ENCODE measurements at regions not wholly inside any gene's neighbourhood (a gene's known extent, or its start where the extent isn't known, plus 50 kb on each side); places are given as distances from the start of the nearest gene placed in this dataset.

DNA sequence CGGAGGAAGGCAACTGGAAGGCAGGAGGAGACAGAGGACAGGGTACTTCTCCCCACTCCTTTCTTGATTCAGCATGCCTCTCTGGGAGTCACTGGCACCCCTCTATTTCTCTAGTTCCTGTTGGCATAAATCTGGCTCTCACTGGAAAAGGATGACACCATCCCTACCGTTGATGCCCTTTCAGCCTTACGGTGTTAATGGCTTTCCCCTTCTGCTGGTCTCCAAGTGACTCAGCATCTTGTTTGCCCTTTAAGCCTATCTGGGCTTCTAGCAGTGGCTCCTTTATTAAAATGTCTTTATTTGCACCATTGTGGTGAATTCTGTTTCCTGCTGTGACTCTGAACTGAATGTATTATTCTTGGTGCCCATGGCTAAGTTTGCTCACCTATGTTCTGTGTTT lies 227.3 kb upstream of the GLRA1 start:
- Histone ChIP-seq H3K4me3 (replicated peaks in 1 of 3) (no peak overlapping the region), H3K4me1 (no peaks in the 10 kb centered on the region), H3K27ac (no peak overlapping the region), H3K36me3 (no peaks in the 10 kb centered on the region), H3K9me3 (no peaks in the 10 kb centered on the region), H3K27me3 (no peaks in the 10 kb centered on the region)
- TF ChIP-seq, protein P1, sequence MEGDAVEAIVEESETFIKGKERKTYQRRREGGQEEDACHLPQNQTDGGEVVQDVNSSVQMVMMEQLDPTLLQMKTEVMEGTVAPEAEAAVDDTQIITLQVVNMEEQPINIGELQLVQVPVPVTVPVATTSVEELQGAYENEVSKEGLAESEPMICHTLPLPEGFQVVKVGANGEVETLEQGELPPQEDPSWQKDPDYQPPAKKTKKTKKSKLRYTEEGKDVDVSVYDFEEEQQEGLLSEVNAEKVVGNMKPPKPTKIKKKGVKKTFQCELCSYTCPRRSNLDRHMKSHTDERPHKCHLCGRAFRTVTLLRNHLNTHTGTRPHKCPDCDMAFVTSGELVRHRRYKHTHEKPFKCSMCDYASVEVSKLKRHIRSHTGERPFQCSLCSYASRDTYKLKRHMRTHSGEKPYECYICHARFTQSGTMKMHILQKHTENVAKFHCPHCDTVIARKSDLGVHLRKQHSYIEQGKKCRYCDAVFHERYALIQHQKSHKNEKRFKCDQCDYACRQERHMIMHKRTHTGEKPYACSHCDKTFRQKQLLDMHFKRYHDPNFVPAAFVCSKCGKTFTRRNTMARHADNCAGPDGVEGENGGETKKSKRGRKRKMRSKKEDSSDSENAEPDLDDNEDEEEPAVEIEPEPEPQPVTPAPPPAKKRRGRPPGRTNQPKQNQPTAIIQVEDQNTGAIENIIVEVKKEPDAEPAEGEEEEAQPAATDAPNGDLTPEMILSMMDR (IDR thresholded peaks at IDR 0.05) = no peak
- no peak for TF ChIP-seq POLR2A (IDR thresholded peaks at IDR 0.05)
- intact Hi-C loops (cut with DNase I) = no loop called here
- WGBS, 2 donors = 87 to 93% methylated on average over 3 of the region's 3 CpGs
- no peak for DNase-seq

DNA sequence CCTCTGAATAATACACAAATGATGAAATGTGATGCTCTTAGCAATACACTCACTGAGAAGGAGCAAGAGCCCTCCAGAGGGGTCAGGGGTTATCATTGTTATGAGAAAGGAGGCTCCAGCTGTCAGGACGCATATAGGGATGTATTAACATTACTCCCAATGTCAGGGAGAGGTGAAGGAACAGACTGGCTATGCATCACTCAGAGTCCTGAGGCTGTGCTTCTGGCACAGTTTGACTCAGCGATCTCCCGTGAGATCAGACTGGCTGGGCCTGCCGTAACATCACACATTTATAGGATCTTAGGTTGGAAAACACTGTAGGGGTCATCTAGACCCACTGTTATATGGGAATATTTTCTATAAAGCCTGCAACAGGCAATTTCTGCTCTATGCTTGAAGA lies 226.5 kb upstream of the GLRA1 start:
- no peak for TF ChIP-seq POLR2A (IDR thresholded peaks at IDR 0.05)
- TF ChIP-seq, protein P1 (IDR thresholded peaks at IDR 0.05) = no peak
- Histone ChIP-seq H3K4me1 (no peaks in the 10 kb centered on the region), H3K27ac (no peak overlapping the region), H3K9me3 (no peaks in the 10 kb centered on the region), H3K36me3 (no peaks in the 10 kb centered on the region), H3K4me3 (replicated peaks in 1 of 3) (no peak overlapping the region), H3K27me3 (no peaks in the 10 kb centered on the region)
- DNase-seq = no peak
- WGBS, 2 donors = 72% methylated on average over 4 of the region's 4 CpGs
- intact Hi-C loops (cut with DNase I) = no loop called here

DNA sequence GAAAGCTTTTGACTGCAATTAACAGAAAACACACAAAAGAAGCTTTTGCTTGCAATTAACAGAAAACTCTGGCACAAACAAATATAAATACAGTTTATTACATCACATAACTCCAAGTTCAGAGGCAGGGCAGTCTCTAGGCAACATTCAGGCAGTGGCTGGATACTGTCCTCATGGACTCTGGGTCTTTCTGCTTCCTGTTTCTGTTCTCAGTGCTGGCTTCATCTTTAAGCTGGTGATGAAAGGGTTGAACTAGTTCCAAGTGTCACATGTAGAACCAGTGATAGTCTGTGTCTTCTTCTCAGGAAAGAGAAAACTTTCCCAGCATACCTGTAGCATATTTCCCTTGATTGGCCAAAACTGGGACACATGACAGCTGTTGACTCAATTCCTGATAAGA lies 222.6 kb upstream of the GLRA1 start:
- no peaks in the 10 kb centered on the region for H3K4me1 ChIP-seq
- H3K9me3 ChIP-seq = no peaks in the 10 kb centered on the region
- no peaks in the 10 kb centered on the region for H3K36me3 ChIP-seq
- no peak for DNase-seq
- intact Hi-C loops (cut with DNase I) = loop anchor here (10.0 kb wide), 2 partner anchors 222 to 358 kb away; partner anchors contain the start of gene GLRA1
- no peaks in the 10 kb centered on the region for H3K27me3 ChIP-seq
- no peak overlapping the region for H3K27ac ChIP-seq
- TF ChIP-seq, protein P1 (IDR thresholded peaks at IDR 0.05) = no peak
- TF ChIP-seq POLR2A (IDR thresholded peaks at IDR 0.05) = no peak
- H3K4me3 ChIP-seq (replicated peaks in 1 of 3) = no peak overlapping the region

DNA sequence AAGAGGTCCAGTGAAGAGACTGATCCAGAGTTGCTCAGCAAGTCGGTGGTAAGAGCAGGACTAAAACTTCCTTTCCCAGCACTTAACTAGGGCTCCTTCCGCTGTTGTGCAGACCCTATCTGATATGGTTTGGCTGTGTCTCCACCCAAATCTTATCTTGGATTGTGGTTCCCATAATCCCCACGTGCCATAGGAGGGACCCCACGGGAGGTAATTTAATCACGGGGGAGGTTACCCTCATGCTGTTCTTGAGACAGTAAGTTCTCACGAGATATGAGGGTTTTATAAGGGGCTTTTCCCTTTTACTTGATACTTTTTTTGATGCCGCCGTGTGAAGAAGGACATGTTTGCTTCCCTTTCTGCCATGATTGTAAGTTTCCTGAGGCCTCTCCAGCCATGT lies 221.9 kb upstream of the GLRA1 start:
- intact Hi-C loops (cut with DNase I) = loop anchor here (10.0 kb wide), 2 partner anchors 222 to 358 kb away; partner anchors contain the start of gene GLRA1
- no peaks in the 10 kb centered on the region for H3K9me3 ChIP-seq
- H3K4me1 ChIP-seq = no peaks in the 10 kb centered on the region
- no peak for DNase-seq
- H3K36me3 ChIP-seq = no peaks in the 10 kb centered on the region
- WGBS, 2 donors = 82 to 84% methylated on average over 8 of the region's 8 CpGs
- TF ChIP-seq POLR2A (IDR thresholded peaks at IDR 0.05) = no peak
- TF ChIP-seq, protein P1 (IDR thresholded peaks at IDR 0.05) = no peak
- no peak overlapping the region for H3K4me3 ChIP-seq (replicated peaks in 1 of 3)
- H3K27me3 ChIP-seq = no peaks in the 10 kb centered on the region
- no peak overlapping the region for H3K27ac ChIP-seq

DNA sequence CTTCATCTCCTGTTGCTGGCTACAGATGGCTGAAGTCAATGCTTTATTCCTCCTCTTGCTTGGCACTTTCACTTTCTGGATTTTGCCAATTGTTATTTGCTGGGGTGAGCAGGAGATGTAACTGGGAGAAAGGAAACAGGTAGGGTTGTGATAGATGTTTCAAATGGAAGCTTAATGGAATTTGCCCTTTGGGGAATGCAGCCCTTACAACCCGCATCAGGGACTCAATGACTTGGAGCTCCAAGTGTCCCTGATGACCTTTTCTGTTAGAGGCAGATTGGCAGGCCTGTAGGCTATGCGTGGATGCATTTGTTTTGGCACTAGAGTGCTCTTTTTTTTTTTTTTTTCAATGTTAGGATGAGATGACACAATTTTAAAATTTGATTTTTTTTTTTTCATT lies 219.9 kb upstream of the GLRA1 start:
- no peaks in the 10 kb centered on the region for H3K36me3 ChIP-seq
- no peak overlapping the region for H3K4me3 ChIP-seq (replicated peaks in 1 of 3)
- H3K9me3 ChIP-seq = no peaks in the 10 kb centered on the region
- intact Hi-C loops (cut with DNase I) = loop anchor here (10.0 kb wide), 2 partner anchors 220 to 360 kb away; partner anchors contain the start of gene GLRA1
- H3K27ac ChIP-seq = no peak overlapping the region
- WGBS, 2 donors = 43 to 52% methylated on average over 2 of the region's 2 CpGs
- no peaks in the 10 kb centered on the region for H3K27me3 ChIP-seq
- TF ChIP-seq POLR2A (IDR thresholded peaks at IDR 0.05) = no peak
- TF ChIP-seq, protein P1 (IDR thresholded peaks at IDR 0.05) = no peak
- DNase-seq = peak; percentile 15 to 20
- H3K4me1 ChIP-seq = no peaks in the 10 kb centered on the region

Measured in thyroid gland (tissue), 4 donors.